Endothelial cell (in vitro differentiated cells): ENCODE measurements at regions not wholly inside any gene's neighbourhood (a gene's known extent, or its start where the extent isn't known, plus 50 kb on each side); places are given as distances from the start of the nearest gene placed in this dataset.

Experiments
- DNase-seq: peaks from one replicate; pipeline ENCODE4 v3.0.0; 2021; ENCODE audit warnings: low spot score
- H3K27ac Mint-ChIP-seq: one replicate; pipeline ENCODE4 v1.8.0; 2021; ENCODE audit warnings: mixed read lengths, inconsistent platforms; ENCODE audit not compliant: unreplicated experiment
- H3K27me3 Mint-ChIP-seq: one replicate; pipeline ENCODE4 v1.8.0; 2021; ENCODE audit warnings: mild to moderate bottlenecking, moderate library complexity, mixed read lengths, inconsistent platforms; ENCODE audit not compliant: unreplicated experiment
- H3K36me3 Mint-ChIP-seq: one replicate; pipeline ENCODE4 v1.8.0; 2021; ENCODE audit warnings: mild to moderate bottlenecking, low read depth, mixed read lengths, inconsistent platforms; ENCODE audit not compliant: unreplicated experiment
- H3K4me1 Mint-ChIP-seq: one replicate; pipeline ENCODE4 v1.8.0; 2021; ENCODE audit warnings: mild to moderate bottlenecking, mixed read lengths, inconsistent platforms; ENCODE audit not compliant: unreplicated experiment
- H3K4me3 Mint-ChIP-seq: one replicate; pipeline ENCODE4 v1.8.0; 2021; ENCODE audit warnings: mild to moderate bottlenecking, mixed read lengths, inconsistent platforms; ENCODE audit not compliant: unreplicated experiment
- H3K9me3 Mint-ChIP-seq: one replicate; pipeline ENCODE4 v1.8.0; 2021; ENCODE audit warnings: mixed read lengths, inconsistent platforms; ENCODE audit not compliant: unreplicated experiment
- CTCF ChIP-seq: fragments of 200-600 bp; sonication (generic); IDR thresholded peaks from one replicate; pipeline ENCODE4 v1.5.0; 2021; ENCODE audit warnings: antibody characterized with exemption; ENCODE audit not compliant: unreplicated experiment

DNA sequence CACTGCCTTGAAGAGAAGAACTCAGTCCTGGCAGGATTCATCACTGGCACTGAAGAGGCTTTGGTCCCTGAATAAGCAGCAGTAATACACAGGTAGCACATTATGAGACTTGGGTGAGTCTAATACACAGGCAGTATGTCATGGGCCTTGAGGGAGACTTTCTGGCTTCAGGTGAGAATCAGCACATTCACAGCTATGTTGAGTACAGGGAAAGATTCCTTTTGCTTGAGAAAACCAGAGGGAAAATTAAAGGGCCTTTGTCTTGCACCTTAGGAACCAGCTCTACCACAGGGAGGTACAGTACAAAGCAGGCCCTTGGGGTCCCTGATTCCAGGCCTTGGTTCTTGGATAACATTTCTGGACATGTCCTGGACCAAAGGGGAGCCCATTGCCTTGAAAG lies 484.6 kb downstream of the RFC3 start:
- Mint-ChIP-seq H3K4me1 (no peaks in the 10 kb centered on the region), H3K27me3 (no peaks in the 10 kb centered on the region), H3K4me3 (no peak overlapping the region), H3K27ac (no peak overlapping the region), H3K36me3 (no peaks in the 10 kb centered on the region), H3K9me3 (no peaks in the 10 kb centered on the region)
- DNase-seq: no peak
- TF ChIP-seq CTCF: no peak

GRCh38 chr13:34303346-34303745 lies 485.4 kb downstream of the RFC3 start:
- no peak overlapping the region for H3K4me3 Mint-ChIP-seq
- no peaks in the 10 kb centered on the region for H3K27me3 Mint-ChIP-seq
- H3K36me3 Mint-ChIP-seq: no peaks in the 10 kb centered on the region
- H3K9me3 Mint-ChIP-seq: no peaks in the 10 kb centered on the region
- H3K27ac Mint-ChIP-seq: no peak overlapping the region
- DNase-seq: no peak
- no peak for TF ChIP-seq CTCF
- no peaks in the 10 kb centered on the region for H3K4me1 Mint-ChIP-seq

- TF ChIP-seq CTCF: no peak
- DNase-seq: no peak
- Mint-ChIP-seq H3K4me3 (no peak overlapping the region), H3K27ac (no peak overlapping the region), H3K27me3 (no peaks in the 10 kb centered on the region), H3K36me3 (no peaks in the 10 kb centered on the region), H3K4me1 (no peaks in the 10 kb centered on the region), H3K9me3 (no peaks in the 10 kb centered on the region)
Measured at GRCh38 chr13:34307607-34308006, 489.7 kb downstream of the RFC3 start.

GRCh38 chr13:34308725-34309124 lies 490.8 kb downstream of the RFC3 start:
- H3K27me3 Mint-ChIP-seq: no peaks in the 10 kb centered on the region
- H3K4me3 Mint-ChIP-seq: no peak overlapping the region
- TF ChIP-seq CTCF: no peak
- no peaks in the 10 kb centered on the region for H3K9me3 Mint-ChIP-seq
- H3K4me1 Mint-ChIP-seq: no peaks in the 10 kb centered on the region
- no peak for DNase-seq
- H3K36me3 Mint-ChIP-seq: no peaks in the 10 kb centered on the region
- H3K27ac Mint-ChIP-seq: no peak overlapping the region

DNA sequence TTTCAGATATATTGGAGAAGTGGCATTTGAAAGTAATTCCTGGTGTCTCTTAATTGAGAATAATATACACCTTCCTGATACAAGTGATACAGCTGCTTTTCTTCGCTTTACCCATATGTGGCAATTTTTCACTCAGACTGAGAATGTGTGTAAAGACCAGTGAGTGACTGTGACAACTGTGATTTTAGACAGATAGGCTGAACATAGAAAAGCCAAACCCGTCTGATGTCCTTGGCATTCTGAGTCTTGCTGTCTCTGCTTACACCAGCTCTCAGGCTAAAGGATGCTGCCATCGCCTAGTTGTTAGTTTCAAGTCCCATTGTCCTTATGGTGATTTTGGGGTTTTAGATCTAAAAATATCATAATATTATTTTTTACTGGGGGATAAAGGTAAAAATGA lies 492.6 kb downstream of the RFC3 start:
- H3K27ac Mint-ChIP-seq: no peak overlapping the region
- H3K4me3 Mint-ChIP-seq: no peak overlapping the region
- no peaks in the 10 kb centered on the region for H3K9me3 Mint-ChIP-seq
- no peaks in the 10 kb centered on the region for H3K36me3 Mint-ChIP-seq
- DNase-seq: no peak
- H3K4me1 Mint-ChIP-seq: no peaks in the 10 kb centered on the region
- H3K27me3 Mint-ChIP-seq: no peaks in the 10 kb centered on the region
- TF ChIP-seq CTCF: no peak
